ENCODE measurements at regions not wholly inside any gene's neighbourhood (a gene's known extent, or its start where the extent isn't known, plus 50 kb on each side); places are given as distances from the start of the nearest gene placed in this dataset.

GRCh38 chr10:89980166-89980565 lies 278.8 kb downstream of the KIF20B start:
- TF ChIP-seq CTCF (conservative IDR thresholded peaks at IDR 0.05; ENCODE audit: low read length) (no peak), EZH2phosphoT487 (IDR thresholded peaks at IDR 0.05; ENCODE audit: borderline replicate concordance, low read depth, low read length) (no peak)

Measured in OCI-LY7 (cell line).